ENCODE measurements at regions not wholly inside any gene's neighbourhood (a gene's known extent, or its start where the extent isn't known, plus 50 kb on each side); places are given as distances from the start of the nearest gene placed in this dataset.
"Not testable (repeated sequence)": the region's sequence is repeated elsewhere in the genome, so short reads cannot be mapped to it uniquely, and the experiment has no call there.

GRCh38 chr5:163345216-163345615, 92.2 kb upstream of the CCNG1 start:
- Histone ChIP-seq H3K27me3 (no peaks in the 10 kb centered on the region), H3K27ac (no peak overlapping the region), H3K4me1 (ENCODE audit: insufficient read depth) (no peaks in the 10 kb centered on the region), H3K4me3 (no peak overlapping the region), H3K9me3 (no peaks in the 10 kb centered on the region), H3K36me3 (no peaks in the 10 kb centered on the region)
- intact Hi-C loops (cut with DNase I), result no loop called here
- TF ChIP-seq EP300 (IDR thresholded peaks at IDR 0.05), result no peak
- TF ChIP-seq, protein P1, sequence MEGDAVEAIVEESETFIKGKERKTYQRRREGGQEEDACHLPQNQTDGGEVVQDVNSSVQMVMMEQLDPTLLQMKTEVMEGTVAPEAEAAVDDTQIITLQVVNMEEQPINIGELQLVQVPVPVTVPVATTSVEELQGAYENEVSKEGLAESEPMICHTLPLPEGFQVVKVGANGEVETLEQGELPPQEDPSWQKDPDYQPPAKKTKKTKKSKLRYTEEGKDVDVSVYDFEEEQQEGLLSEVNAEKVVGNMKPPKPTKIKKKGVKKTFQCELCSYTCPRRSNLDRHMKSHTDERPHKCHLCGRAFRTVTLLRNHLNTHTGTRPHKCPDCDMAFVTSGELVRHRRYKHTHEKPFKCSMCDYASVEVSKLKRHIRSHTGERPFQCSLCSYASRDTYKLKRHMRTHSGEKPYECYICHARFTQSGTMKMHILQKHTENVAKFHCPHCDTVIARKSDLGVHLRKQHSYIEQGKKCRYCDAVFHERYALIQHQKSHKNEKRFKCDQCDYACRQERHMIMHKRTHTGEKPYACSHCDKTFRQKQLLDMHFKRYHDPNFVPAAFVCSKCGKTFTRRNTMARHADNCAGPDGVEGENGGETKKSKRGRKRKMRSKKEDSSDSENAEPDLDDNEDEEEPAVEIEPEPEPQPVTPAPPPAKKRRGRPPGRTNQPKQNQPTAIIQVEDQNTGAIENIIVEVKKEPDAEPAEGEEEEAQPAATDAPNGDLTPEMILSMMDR (IDR thresholded peaks at IDR 0.05), result no peak
- no peak for TF ChIP-seq POLR2A (IDR thresholded peaks at IDR 0.05)
- no peak for DNase-seq
- WGBS, 3 donors, result 4 to 12% (median 4%) methylated on average over 3 of the region's 3 CpGs

DNA sequence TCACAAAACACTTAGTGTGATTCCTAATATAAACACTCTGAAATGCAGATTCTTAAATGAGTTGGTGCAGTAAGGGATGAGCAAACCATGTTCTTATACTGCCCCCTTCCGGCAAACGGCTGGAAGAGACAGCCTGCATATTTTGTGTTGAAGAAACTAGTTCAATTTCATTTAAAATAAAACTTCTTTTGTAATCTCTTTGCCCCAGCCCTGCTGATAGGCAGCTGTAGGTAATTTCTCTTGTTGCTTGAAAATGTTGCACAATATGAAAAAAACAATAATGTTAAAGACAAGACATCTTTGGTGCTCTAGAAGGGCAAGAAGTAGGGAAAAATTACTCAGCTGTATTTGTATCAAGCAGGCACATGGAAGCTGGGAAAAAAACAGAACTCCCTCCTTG, 89.7 kb upstream of the CCNG1 start:
- DNase-seq, result peak; percentile 26 to 41 (median 31)
- 0 to 1% (median 0%) methylated on average over 2 of the region's 2 CpGs for whole genome bisulfite sequencing, 3 donors

GRCh38 chr5:163350083-163350482, 87.3 kb upstream of the CCNG1 start:
- intact Hi-C loops (cut with DNase I), result no loop called here
- DNase-seq, result no peak
- WGBS, 3 donors, result 73 to 96% (median 80%) methylated on average over 2 of the region's 2 CpGs
- Histone ChIP-seq H3K4me1 (ENCODE audit: insufficient read depth) (no peaks in the 10 kb centered on the region), H3K27me3 (no peaks in the 10 kb centered on the region), H3K36me3 (no peaks in the 10 kb centered on the region), H3K9me3 (no peaks in the 10 kb centered on the region), H3K4me3 (no peak overlapping the region), H3K27ac (no peak overlapping the region)
- TF ChIP-seq, protein P1 (IDR thresholded peaks at IDR 0.05), result no peak

More for the DNA sequence above, 89.7 kb upstream of the CCNG1 start:
- no peaks in the 10 kb centered on the region for H3K4me1 ChIP-seq (ENCODE audit: insufficient read depth)
- intact Hi-C loops (cut with DNase I), result no loop called here
- H3K9me3 ChIP-seq, result no peaks in the 10 kb centered on the region
- no peaks in the 10 kb centered on the region for H3K27me3 ChIP-seq
- TF ChIP-seq, protein P1 (IDR thresholded peaks at IDR 0.05), result peak in 2 of 3 donors; percentile 22 to 59
- TF ChIP-seq EP300 (IDR thresholded peaks at IDR 0.05) (no peak), POLR2A (IDR thresholded peaks at IDR 0.05) (no peak)
- no peak overlapping the region for H3K4me3 ChIP-seq
- no peaks in the 10 kb centered on the region for H3K36me3 ChIP-seq
- no peak overlapping the region for H3K27ac ChIP-seq

- Histone ChIP-seq H3K4me3 (no peak overlapping the region), H3K27me3 (no peaks in the 10 kb centered on the region), H3K27ac (no peak overlapping the region), H3K4me1 (ENCODE audit: insufficient read depth) (no peaks in the 10 kb centered on the region), H3K9me3 (no peaks in the 10 kb centered on the region), H3K36me3 (no peaks in the 10 kb centered on the region)
- TF ChIP-seq, protein P1 (IDR thresholded peaks at IDR 0.05), result no peak
- TF ChIP-seq EP300 (IDR thresholded peaks at IDR 0.05) (no peak), POLR2A (IDR thresholded peaks at IDR 0.05) (no peak)
- DNase-seq, result no peak
- intact Hi-C loops (cut with DNase I), result no loop called here
- WGBS, 3 donors, result 9 to 19% (median 13%) methylated on average over 1 of the region's 1 CpG
Observed at GRCh38 chr5:163352531-163352930, 84.9 kb upstream of the CCNG1 start.

DNA sequence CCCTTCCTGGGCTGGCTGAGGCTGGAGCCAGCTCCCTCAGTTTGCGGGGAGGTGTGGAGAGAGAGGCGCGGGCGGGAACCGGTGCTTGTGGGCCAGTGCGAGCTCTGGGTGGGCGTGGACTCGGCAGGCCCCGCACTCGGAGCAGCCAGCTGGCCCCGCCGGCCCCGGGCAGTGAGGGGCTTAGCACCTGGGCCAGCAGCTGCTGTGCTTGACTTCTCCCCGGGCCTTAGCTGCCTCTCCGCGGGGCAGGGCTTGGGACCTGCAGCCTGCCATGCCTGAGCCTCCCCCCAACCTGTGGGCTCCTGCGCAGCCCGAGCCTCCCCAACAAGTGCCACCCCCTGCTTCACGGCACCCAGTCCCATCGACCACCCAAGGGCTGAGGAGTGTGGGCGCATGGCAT, 81.6 kb upstream of the CCNG1 start:
- H3K27me3 ChIP-seq; H3K27ac ChIP-seq; H3K9me3 ChIP-seq; intact Hi-C loops (cut with DNase I); H3K4me1 ChIP-seq (ENCODE audit: insufficient read depth); H3K36me3 ChIP-seq; DNase-seq; H3K4me3 ChIP-seq: not testable (repeated sequence)
- 94% methylated on average over 20 to 21 of the region's 21 CpGs for WGBS, 3 donors

Data from ovary (tissue), 7 donors.